Mesenteric fat pad (tissue), 1 donor: ENCODE measurements at regions not wholly inside any gene's neighbourhood (a gene's known extent, or its start where the extent isn't known, plus 50 kb on each side); places are given as distances from the start of the nearest gene placed in this dataset.
"Not testable (repeated sequence)": the region's sequence is repeated elsewhere in the genome, so short reads cannot be mapped to it uniquely, and the experiment has no call there.

Experiments
- DNase-seq: peaks from one replicate; pipeline ENCODE4 v3.0.0-alpha.2; 2020; ENCODE audit warnings: low spot score
- donor health status: DM: yes; HTN: yes; CAD: no.

DNA sequence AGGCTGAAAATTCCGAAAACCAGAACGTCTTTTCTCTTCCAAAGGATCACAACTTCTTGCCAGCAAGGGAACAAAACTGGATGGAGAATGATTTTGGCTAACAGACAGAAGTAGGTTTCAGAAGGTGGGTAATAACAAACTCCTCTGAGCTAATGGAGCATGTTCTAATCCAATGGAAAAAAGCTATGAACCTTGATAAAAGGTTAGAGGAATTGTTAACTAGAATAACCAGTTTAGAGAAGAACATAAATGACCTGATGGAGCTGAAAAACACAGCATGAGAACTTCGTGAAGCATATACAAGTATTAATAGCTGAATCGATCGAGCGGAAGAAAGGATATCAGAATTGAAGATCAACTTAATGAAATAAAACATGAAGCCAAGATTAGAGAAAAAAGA, 626.7 kb upstream of the KCNMB2 start:
- not testable (repeated sequence) for DNase-seq

DNA sequence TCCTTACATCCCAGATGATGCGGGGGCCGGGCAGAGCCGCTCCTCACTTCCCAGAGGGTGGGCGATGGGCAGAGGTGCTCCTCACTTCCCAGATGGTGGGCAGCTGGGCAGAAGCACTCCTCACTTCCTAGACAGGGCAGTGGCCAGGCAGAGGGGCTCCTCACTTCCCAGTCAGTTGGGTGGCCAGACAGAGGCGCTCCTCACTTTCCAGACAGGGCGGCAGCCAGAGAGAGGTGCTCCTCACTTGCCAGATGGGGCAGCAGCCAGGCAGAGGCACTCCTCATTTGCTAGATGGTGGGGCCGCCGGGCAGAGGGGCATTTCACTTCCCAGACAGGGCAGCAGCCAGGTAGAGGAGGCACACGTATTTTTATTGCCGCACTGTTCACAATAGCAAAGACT, 622.0 kb upstream of the KCNMB2 start:
- DNase-seq = no peak

DNA sequence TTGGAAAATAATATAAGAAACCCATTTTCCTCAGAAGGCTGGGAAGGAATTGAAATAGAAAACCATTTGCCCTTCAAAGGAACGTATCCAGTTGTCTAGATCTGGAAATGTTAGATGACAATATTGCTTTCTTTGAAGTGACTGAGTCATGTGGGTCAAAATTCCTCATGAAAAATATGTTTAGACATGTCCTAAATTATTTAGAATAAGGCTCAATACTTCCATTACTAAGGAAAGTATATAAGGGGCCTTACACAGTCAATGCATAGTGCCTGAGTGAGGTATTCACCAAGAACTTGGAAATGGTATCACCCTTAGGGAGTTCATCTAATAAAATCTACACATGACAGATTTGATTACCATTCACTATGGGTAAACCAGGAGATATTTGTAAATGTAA, 619.8 kb upstream of the KCNMB2 start:
- DNase-seq = no peak

DNA sequence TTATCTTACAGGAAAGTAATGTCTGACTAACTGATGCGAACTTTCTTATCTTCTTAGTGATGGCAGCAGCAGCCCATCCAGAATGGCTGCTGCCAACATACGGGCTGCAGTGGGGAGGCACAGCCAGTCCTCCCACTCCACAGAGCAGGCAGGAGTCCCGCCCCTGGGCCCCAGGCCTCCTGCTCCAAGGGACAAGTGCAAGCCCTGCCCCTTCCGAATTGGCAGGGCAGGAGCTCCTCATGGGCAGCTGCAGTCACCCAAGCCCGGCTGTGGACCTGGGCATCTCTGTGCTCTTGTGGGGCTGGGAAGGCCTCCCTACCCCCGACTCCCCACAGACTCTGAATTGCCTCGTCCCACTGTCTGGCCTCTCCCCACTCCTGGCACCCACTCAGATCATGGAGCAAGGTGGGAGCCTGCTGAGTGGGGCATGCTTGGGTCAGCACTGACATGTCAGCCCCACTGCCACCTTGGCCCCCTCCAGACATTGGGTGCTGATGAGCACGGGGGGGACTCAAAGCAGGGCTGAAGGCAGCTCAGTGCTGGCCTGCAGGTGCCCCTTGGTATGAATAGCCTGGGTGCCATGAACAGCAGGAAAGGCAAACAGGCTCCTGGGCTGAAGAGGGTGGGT, 618.9 kb upstream of the KCNMB2 start:
- no peak for DNase-seq

DNA sequence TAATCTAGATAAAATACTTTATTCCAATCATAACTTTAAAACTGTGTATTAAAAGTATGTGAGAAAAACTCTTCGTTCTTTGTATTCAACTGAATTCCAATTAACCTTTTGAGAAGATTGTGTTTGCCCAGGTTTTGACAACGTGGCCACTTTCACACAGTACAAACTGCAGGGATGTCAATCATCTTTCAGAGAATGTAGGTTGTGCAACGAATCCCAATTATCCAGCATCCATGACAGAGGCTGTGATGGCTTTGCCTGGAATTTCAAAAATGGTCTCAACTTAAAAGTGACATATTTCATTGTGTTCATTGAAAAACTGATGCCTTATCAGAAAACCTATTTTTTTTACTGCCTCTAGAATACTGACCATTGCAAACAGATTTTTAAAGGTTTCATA, 615.1 kb upstream of the KCNMB2 start:
- no peak for DNase-seq

DNA sequence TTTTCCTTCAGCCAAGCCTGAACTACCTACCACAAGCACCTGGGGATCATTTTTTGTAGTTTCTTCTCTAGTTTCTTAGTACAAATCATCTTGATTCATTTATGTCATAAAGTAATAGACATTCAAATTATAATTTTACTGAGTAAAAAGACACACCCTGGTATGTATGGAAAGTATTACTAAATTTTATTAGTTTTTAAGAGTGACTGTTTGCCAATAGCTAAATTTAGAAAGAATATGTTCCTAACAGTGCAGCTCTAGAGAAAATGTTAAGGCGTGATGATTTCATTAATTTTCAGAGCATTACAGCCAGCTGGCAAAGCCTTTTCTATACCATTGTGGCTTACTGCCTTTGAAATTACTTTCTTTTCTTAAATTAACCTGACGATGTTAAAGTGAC, 612.0 kb upstream of the KCNMB2 start:
- DNase-seq = no peak

DNA sequence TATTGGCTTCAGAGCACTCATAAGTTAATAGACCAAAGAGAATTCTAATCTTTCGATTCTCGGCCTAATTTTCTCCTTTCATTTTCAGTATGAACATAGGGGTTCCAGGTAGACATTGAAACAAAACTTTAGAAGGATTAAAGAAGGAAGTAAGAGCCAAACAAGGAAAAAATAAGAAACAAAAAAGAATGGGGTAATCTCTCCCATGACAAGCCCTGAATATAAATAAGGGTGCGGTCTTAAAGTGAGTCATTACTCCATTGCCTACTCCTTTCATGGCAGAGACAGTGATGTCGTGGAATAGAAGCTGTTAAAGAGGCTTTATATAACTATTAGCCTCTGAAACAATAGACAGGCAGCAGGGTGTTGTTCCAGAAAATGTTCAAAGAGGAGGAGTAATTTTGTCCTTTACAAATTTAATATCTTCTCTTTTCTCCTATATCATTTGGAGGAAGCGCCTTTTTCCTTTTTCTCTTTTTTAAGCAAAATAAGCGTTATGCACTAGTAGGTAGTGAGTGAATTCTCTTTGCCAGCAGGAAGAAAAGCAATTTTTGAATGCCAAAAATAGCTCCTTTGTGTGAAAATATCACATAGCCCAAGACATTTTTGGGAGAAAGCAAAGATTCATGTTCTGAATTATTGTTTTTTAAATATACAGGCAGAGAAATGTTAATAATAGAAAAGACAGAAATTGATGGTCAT, 607.9 kb upstream of the KCNMB2 start:
- no peak for DNase-seq

DNA sequence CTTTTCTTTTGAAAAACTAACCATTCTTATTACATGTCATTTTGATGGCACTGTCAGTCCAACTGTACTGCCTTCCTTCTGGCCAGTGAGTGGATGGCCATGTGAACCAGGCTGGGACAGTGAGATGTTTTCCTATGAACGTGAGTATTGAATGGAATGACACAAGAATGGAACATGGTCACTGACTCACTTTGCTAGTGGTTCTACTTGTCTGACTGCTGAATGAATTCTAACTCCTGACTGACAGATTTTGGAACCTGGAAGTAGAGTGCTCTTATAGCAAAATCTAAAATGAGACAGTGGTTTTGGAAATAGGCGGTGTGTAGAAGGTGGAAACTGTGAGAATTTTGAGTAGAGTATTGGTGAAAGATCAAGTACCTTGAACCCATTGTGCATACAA, 606.9 kb upstream of the KCNMB2 start:
- DNase-seq = no peak

DNA sequence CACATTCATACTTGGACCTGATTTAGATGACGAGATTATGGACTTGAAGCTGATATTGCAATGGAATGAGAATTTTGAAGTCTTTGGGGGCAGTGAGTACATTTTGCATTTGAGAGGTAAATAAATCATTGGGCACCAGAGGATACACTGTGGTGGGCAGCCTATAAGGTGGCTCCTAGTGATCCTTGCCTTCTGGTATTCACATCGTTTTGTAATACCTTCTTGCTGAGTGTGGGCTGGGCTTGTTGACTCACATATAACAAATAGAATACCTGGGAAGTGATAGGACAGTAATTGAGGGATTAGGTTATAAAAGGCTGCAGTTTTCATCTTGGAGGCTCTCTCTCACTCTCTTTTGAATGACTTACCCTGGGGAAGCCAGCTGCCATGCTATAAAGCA, 605.5 kb upstream of the KCNMB2 start:
- DNase-seq = no peak

DNA sequence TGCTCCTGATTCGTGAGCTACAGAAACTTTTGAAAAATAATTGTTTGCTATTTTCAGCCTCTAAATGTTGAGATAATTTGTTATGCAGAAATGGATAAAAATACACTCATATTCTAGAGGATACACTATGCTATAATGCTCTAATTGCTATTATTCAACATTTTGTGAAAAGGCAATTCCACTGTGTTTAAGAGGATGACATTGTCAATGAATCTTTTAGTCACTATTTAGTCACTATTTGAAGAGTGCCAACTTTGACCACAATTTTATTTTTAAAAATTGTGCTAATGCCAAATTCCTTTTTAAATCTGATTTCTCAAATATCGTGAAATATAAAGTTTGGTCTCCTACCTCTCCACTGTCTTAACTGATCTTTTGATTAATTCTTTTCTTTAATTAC, 604.9 kb upstream of the KCNMB2 start:
- no peak for DNase-seq

DNA sequence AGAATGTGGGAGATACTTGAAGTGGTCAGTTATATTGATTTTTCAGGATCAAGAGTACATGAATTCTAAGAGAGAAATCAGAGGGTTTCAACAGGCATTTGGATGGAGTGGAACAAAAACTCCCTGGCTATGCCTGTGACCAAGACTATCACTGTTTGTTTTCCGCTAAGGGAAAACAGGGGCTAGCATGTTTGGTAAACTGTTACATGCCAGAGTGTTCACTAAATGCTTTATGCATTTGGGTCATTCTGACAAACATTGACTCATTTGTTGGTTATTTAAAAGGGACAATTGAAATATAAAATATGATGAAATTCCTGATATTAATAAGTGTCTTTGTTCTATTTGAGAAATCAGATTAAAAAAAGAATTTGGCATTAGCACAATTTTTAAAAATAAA, 603.9 kb upstream of the KCNMB2 start:
- no peak for DNase-seq

DNA sequence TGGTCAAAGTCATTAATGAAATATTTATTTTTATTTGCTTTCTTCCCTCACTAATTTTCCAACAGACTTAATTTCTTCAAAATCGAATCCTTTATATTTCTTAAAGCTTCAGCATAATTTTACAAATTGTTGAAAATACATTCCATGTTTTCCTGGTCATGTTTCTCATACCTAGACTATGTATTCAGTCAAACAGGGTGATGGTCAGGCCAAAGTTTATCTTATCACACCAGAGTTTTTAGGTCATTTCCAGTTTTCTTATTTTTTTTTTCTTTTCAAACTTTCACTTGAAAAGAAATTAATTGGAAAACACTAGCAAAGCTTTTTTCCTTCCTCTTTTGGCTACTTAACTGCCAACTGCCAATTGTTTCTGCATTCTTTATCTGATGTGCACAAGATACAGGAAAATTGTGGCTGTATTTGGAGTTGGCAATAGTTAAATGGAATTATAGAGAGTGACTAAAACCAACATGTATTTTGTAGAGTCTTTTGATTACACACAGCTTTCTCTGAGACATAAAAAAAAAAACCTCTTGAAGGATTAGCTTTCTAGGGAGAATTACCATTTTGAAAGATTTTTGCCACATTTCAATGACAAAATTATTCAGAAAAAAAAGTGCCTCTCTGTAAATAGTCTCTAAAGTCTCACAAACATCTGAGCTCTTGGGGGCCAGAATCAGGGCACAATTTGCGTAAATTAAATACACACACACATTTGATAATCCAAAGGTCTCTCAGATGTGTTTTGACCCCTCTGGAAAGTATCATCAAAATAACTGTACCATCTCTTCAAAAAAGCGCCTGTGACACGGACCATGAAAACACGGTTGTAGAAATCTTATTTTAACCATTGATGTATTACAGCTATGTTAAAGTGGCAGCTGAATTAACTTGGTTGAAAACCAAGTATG, 603.2 kb upstream of the KCNMB2 start:
- DNase-seq = no peak

DNA sequence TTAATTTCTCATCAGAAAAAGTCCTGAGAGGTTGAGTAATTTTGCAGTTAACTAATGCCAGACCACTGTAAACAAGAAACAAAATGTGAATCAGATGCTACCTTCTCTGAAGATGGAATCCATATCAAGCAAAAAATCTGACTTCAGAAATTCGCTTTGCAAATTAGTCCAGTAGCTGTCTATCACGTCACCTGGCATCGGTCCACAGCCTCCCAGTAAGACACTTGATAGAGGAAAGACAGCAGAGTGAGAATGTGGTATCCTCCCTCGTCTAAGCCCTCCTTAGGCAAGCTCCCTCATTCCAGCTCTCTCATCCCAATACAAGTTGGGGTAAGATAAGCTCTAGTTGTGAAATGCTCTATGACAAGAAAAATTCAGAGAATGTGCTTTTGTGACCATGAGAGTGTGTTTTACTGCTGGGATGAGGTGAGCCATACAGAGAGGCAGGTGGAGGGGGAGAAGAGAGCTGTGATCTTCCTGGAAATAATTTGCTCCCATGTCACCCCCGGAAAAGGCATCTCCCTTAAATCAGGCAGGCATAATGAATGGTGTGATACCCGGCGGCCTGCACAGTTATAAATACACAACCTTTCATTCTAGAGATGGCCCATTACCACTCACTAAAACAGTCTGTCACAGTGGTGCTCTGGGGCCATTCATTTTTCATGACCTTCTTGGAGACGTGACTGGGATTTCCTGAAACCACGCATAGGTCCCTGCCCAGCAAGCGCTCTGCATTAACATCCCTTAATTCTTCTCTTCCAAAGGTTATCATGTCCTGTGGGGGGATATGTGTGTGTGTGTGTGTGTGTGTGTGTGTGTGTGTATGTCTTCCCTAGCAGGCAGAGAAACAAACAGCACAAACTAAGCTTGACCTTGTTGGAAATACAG, 602.0 kb upstream of the KCNMB2 start:
- no peak for DNase-seq

DNA sequence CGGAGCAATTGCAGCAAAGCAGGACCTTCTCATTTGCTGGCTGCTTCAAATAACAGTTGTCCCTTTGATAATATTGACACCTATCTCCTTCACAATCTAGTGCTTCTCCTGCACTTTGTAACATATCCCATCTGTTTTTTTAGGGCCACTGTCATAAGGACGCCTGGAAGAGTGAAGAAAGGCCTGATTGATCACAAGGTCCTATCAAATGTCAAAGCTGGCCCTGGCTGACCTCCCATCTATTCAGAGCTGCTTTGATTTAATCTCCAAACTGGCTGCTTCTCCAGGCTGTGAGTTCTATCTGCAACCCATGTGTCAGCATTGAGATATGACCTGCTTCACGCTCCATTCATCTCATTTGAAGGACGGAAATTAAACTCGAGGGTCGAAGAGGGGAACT, 601.2 kb upstream of the KCNMB2 start:
- DNase-seq = no peak

DNA sequence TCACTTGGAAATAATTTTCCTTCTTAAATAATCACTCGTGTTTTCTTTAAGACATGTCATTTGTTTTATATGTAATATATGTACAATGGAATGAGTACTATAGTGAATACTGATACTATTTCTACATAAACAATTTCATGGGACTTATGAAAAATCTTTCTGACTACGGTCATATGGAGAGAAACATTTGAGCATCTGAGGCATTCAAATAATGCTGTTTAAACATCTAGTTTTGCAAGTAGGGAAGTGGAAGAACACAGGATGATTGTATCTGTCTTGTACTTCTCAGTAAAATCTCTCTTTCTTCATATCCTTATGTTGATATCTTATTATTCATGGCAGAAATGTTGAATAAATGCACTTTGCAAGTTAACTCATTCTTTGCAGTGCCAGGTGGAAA, 599.5 kb upstream of the KCNMB2 start:
- DNase-seq = no peak

DNA sequence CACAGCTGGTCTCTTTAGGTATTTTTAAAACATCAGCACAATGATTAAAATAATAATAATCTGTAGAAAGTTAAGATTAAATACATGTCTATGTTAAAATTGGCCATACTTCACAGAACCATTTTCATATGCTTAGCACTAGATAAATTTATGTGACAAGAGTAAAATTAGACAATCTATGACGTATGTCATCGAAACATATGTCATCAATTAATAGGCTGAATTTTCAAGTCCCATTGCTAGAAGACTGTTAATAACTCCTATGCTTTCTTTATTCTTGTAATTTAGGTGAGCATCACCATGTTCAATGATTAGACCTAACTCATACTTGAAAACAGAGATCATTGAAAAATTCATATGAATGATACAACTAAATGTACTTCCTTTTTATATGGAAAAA, 593.3 kb upstream of the KCNMB2 start:
- DNase-seq = no peak

DNA sequence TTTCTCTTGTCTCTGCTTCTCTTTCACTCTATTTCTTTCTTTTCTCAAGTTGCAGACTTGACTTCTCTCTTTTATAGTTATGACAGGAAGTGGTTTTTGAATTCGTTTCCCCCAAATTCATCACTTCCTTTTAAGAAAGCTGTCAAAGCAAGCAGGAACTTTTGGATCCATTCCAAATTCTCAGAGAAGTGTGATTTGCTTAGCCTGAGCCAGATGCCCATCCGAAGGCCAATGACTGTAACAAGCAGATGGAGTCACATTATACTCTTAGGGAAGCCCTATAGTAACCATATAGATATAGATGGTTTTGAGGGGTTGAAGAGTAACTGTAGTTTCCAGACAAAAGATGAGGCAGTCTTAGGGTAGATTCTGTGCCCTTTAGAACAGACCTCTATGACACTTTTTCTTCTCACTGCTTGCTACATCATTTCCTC, 592.0 kb upstream of the KCNMB2 start:
- DNase-seq = no peak

DNA sequence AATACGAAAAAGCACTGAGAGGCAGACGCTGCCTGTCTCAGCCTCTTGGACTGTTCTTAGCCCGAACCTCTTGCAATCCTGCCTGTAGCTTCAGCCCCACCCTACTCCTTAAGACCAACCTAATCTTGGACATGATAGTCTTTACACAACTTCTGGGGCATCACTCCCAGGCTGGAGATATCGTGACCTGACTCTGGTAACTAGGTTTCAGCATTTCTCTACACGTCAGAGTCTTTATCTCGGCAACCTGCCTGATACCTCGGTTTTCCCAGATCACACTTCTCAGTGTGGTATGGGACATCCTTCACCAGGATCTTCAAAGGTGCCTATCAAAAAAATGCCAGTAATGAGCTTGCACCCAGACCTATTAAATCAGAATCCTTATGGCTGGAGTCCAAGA, 590.2 kb upstream of the KCNMB2 start:
- no peak for DNase-seq

DNA sequence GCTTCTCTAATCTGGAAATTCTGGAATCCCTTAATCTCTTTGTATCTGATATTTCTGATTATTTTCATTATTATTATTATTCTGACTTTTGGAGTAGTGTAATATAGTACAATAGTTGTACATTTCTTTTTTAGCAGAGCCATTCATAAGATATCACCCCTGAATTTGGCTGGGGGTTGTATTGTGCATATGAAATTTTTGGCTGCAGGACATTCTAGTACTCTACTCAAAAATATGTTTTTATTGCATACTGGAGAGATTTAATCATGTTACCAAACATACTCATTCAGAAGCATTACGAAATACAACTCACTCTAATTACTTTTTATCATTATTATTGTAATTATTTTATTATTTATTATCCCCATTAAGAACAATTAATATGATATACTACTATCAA, 589.7 kb upstream of the KCNMB2 start:
- no peak for DNase-seq

DNA sequence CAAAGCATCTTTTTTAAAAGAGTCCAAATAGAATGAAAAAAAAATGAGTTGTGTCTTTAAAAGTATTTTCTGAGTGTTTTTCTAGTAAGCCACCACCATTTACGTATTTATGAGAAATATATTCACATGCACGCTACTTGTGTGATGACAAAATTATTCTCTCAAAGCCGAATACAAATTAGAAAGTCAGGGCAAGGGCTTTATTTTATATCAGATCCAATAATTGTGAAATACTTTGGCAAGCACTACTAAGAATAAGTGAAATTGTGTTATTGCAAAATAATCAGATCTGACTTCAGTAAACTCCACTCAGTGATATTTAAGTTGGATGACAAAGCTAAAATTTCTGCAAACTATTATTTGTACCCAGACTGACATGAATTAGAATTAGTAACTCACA, 589.3 kb upstream of the KCNMB2 start:
- DNase-seq = no peak

DNA sequence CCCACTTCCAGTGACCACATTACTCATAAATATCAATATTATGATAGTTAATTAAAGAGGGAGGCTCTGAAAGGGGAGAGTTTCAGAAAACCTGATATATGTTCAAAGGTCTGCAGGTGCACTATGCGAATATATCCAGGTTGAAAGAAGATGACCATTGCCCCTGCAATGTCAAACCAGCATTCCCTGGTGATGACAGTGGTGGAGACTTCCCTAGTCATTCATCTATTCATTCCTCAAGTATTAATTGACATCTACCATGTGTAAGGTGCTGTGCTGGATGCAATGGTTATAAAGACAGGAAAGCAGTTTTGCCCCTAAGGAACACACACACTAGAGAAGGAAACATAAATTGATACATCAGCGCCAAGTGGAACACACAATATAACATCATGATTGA, 588.3 kb upstream of the KCNMB2 start:
- no peak for DNase-seq
